ENCODE measurements at regions not wholly inside any gene's neighbourhood (a gene's known extent, or its start where the extent isn't known, plus 50 kb on each side); places are given as distances from the start of the nearest gene placed in this dataset.
"Not testable (repeated sequence)": the region's sequence is repeated elsewhere in the genome, so short reads cannot be mapped to it uniquely, and the experiment has no call there.

- DNase-seq, result no peak
These were observed 121.7 kb downstream of the PHETA1 start for GRCh38 chr12:111247083-111247783.

GRCh38 chr12:111246477-111247011, 122.4 kb downstream of the PHETA1 start:
- no peak for DNase-seq

GRCh38 chr12:111245701-111246476, 123.0 kb downstream of the PHETA1 start:
- DNase-seq, result no peak

GRCh38 chr12:111244673-111245072, 124.2 kb downstream of the PHETA1 start:
- no peak for DNase-seq

GRCh38 chr12:111242817-111243216, 126.1 kb downstream of the PHETA1 start:
- not testable (repeated sequence) for DNase-seq

GRCh38 chr12:111242184-111242583, 126.7 kb downstream of the PHETA1 start:
- DNase-seq, result no peak

- DNase-seq, result no peak
These were observed 128.5 kb downstream of the PHETA1 start for GRCh38 chr12:111240374-111240773.

- DNase-seq, result no peak
These were observed 129.7 kb downstream of the PHETA1 start for GRCh38 chr12:111239235-111239634.

GRCh38 chr12:111238075-111238734, 130.7 kb downstream of the PHETA1 start:
- no peak for DNase-seq

- DNase-seq, result not testable (repeated sequence)
These were observed 134.4 kb downstream of the PHETA1 start for GRCh38 chr12:111234491-111234890.

- DNase-seq, result no peak
These were observed 135.1 kb downstream of the PHETA1 start for GRCh38 chr12:111233786-111234185.

- no peak for DNase-seq
These were observed 138.2 kb downstream of the PHETA1 start for GRCh38 chr12:111230649-111231048.

GRCh38 chr12:111228916-111229666, 139.8 kb downstream of the PHETA1 start:
- no peak for DNase-seq

GRCh38 chr12:111227476-111228420, 141.1 kb downstream of the PHETA1 start:
- no peak for DNase-seq

- no peak for DNase-seq
These were observed 142.2 kb downstream of the PHETA1 start for GRCh38 chr12:111226680-111227079.

- no peak for DNase-seq
These were observed 143.6 kb downstream of the PHETA1 start for GRCh38 chr12:111225307-111225706.

GRCh38 chr12:111224186-111225066, 144.5 kb downstream of the PHETA1 start:
- DNase-seq, result no peak

GRCh38 chr12:111222523-111222922, 146.4 kb downstream of the PHETA1 start:
- DNase-seq, result no peak

GRCh38 chr12:111222027-111222414, 146.9 kb downstream of the PHETA1 start:
- no peak for DNase-seq
